ENCODE measurements at regions not wholly inside any gene's neighbourhood (a gene's known extent, or its start where the extent isn't known, plus 50 kb on each side); places are given as distances from the start of the nearest gene placed in this dataset.

DNA sequence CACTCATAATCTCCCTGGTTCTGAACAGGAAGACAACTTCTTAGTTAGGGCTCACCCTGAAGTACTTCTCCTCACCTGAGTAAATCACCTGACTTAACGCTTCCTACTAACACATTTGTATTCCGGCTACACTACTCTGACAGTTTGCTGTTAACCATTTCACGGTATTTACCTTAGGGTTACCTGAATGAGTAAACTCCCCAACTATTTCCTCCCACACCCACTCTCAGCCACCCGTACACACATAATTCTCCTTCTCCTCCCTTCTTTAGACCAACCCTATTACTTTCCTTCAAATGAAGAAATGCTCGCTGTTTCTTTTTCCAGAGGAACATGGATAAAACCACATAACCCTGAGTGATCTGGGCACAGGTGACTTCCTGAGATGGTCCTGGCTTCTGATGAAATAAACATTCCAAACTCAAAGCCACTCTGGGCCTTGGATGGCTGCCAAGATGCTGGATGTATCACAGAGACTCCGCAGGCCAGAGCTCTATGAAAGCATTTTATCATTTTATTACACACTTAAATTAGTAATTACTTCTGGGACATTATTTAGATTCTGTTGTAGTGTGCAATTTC, 183.6 kb upstream of the ATP11B start:
- no peaks in the 10 kb centered on the region for H3K36me3 ChIP-seq (ENCODE audit: insufficient read depth, low read length)

DNA sequence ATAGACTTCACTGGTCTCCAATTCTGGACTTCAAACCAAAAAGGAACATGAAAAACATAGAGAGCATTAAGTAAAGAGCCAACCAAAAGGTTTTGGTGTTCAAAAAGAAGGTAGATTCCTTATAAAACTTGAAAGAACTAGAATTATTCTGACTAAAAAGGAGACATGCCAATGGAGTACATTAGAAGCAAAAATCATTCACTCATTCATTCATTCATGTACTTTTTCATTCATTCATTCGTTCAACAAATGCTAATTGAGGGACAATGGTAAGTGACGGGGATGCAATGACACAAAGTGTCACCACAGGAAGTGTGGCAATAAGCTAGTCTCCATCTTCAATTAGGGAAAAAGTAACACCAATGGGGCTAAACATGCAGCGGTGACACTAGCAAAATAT, 181.0 kb upstream of the ATP11B start:
- no peak overlapping the region for H3K4me3 ChIP-seq (ENCODE audit: low read length)
- no peak overlapping the region for H2AFZ ChIP-seq (ENCODE audit: low read depth, low read length)
- H3K36me3 ChIP-seq (ENCODE audit: insufficient read depth, low read length) = no peaks in the 10 kb centered on the region
- no peaks in the 10 kb centered on the region for H3K27me3 ChIP-seq (ENCODE audit: insufficient read depth, low read length)
- peaks cover 17% of the 10 kb centered on the region for H3K4me1 ChIP-seq (ENCODE audit: insufficient read depth, low read length)
- no peaks in the 10 kb centered on the region for H3K9me3 ChIP-seq (ENCODE audit: low read length)

More for the DNA sequence above, 183.6 kb upstream of the ATP11B start:
- Histone ChIP-seq H3K4me3 (ENCODE audit: low read length) (no peak overlapping the region), H3K4me1 (ENCODE audit: insufficient read depth, low read length) (peaks cover 2% of the 10 kb centered on the region), H2AFZ (ENCODE audit: low read depth, low read length) (no peak overlapping the region), H3K9me3 (ENCODE audit: low read length) (no peaks in the 10 kb centered on the region), H3K27me3 (ENCODE audit: insufficient read depth, low read length) (no peaks in the 10 kb centered on the region)

DNA sequence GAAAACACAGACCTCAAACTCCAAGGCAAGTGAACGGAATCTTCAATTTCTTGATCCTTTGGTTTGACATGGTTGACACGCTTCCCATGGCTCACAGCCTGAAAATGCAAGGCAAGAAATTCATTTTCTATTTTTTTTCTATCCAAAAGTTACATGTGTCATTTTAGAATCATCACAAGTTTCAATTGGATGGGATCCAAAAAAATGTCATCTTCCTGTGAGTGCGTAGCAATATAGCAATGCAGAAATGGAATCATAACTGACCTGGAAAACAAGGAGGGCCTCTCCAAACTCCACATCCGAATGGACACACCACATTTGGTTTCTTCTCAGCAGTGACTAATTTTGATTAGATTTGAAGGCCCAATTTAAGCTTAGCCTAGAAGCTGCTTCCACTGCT, 175.8 kb upstream of the ATP11B start:
- H3K27me3 ChIP-seq (ENCODE audit: insufficient read depth, low read length) = no peaks in the 10 kb centered on the region
- no peaks in the 10 kb centered on the region for H3K36me3 ChIP-seq (ENCODE audit: insufficient read depth, low read length)
- peaks cover 23% of the 10 kb centered on the region for H3K4me1 ChIP-seq (ENCODE audit: insufficient read depth, low read length)
- H2AFZ ChIP-seq (ENCODE audit: low read depth, low read length) = no peak overlapping the region
- H3K4me3 ChIP-seq (ENCODE audit: low read length) = no peak overlapping the region
- H3K9me3 ChIP-seq (ENCODE audit: low read length) = no peaks in the 10 kb centered on the region

DNA sequence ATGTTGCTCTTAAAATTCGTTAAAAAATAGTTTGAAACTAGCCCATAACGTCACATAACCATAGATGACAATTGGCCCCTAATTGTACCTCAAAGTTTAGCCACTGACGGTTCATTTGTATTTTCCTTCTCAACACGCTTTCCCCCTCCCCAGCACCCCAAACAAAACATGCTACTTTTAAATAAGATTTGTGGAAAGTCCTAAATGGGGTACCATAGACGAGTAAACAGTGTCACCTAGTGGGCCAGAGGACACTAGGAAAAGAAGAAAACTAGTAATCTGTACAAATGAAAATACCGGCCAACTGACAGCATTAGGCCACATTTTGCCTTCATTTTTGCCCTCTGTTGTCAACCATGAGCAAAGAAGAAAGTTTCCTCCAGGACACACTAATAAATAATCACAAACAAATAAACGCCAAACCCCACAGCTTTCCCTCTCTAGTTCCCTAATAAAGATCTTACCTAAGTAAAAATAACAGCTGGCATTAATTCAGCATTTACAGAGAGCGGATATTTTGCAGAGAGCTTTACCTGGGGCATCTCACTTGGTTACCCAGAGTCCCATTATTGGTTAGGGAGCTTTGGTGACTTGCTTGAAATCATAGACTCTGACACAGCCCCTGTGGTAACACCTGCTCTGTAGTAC, 175.1 kb upstream of the ATP11B start:
- H3K36me3 ChIP-seq (ENCODE audit: insufficient read depth, low read length) = no peaks in the 10 kb centered on the region
- H2AFZ ChIP-seq (ENCODE audit: low read depth, low read length) = no peak overlapping the region
- H3K4me1 ChIP-seq (ENCODE audit: insufficient read depth, low read length) = peaks cover 23% of the 10 kb centered on the region
- no peaks in the 10 kb centered on the region for H3K9me3 ChIP-seq (ENCODE audit: low read length)
- no peak overlapping the region for H3K4me3 ChIP-seq (ENCODE audit: low read length)
- no peaks in the 10 kb centered on the region for H3K27me3 ChIP-seq (ENCODE audit: insufficient read depth, low read length)

DNA sequence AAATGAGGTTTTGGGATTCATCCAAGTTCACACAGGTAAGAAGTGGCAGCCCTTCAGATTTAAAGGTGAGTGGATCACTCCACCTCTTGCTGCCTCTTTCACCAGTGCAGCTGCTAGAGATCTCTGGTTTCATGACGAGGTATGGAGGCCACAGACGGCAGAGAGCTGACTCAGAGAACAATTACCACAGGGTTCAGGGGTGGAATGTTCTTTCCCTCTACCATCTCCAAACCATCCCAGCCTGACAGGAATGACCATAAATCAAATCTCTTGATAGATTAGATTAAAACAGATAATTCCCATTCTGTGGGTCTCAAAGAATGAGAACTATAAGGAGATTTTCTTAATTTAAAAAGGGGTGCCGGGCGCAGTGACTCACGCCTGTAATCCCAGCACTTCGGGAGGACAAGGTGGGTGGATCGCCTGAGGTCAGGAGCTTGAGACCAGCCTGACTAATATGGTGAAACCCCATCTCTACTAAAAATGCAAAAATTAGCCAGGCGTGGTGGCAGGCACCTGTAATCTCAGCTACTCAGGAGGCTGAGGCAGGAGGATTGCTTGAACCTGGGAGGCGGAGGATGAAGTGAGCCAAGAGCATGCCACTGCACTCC, 174.2 kb upstream of the ATP11B start:
- H3K4me1 ChIP-seq (ENCODE audit: insufficient read depth, low read length) = peaks cover 23% of the 10 kb centered on the region
- H2AFZ ChIP-seq (ENCODE audit: low read depth, low read length) = no peak overlapping the region
- no peaks in the 10 kb centered on the region for H3K9me3 ChIP-seq (ENCODE audit: low read length)
- H3K27me3 ChIP-seq (ENCODE audit: insufficient read depth, low read length) = no peaks in the 10 kb centered on the region
- no peak overlapping the region for H3K4me3 ChIP-seq (ENCODE audit: low read length)
- no peaks in the 10 kb centered on the region for H3K36me3 ChIP-seq (ENCODE audit: insufficient read depth, low read length)

DNA sequence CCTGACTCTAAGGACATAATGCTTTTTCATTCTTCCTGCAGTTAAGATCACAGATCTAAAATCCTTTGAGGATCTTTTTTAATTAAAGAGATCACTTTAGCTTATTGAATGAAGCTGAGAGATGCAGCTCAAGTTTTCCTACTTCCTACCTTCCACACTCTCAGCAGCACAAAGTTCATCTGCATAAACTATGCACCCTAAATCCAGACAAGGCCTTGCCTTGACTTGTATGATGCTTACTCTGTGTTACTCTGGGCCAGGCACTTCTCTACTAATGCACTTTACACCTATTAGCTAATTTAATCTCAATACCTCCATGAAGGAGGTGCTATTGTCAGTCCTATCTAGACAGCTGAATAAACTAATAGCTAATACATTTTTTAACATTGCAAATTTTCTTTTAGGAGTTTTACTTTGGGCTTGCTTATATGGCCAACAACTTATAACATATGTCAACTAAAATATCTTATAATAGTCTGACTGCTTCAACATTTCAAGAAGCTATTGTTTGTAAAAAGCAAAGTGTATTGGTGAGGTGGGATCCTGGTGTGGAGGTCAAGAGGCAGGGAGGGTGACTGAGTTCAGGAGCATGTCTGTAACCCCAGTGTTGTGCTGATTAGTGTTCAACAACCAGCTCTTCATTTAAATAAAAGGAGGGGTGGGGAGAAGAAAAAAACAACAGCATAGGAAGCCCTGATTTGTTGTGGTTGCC, 172.4 kb upstream of the ATP11B start:
- Histone ChIP-seq H3K4me1 (ENCODE audit: insufficient read depth, low read length) (peaks cover 22% of the 10 kb centered on the region), H2AFZ (ENCODE audit: low read depth, low read length) (no peak overlapping the region), H3K4me3 (ENCODE audit: low read length) (no peak overlapping the region), H3K36me3 (ENCODE audit: insufficient read depth, low read length) (no peaks in the 10 kb centered on the region), H3K27me3 (ENCODE audit: insufficient read depth, low read length) (no peaks in the 10 kb centered on the region), H3K9me3 (ENCODE audit: low read length) (peaks cover 2% of the 10 kb centered on the region)

DNA sequence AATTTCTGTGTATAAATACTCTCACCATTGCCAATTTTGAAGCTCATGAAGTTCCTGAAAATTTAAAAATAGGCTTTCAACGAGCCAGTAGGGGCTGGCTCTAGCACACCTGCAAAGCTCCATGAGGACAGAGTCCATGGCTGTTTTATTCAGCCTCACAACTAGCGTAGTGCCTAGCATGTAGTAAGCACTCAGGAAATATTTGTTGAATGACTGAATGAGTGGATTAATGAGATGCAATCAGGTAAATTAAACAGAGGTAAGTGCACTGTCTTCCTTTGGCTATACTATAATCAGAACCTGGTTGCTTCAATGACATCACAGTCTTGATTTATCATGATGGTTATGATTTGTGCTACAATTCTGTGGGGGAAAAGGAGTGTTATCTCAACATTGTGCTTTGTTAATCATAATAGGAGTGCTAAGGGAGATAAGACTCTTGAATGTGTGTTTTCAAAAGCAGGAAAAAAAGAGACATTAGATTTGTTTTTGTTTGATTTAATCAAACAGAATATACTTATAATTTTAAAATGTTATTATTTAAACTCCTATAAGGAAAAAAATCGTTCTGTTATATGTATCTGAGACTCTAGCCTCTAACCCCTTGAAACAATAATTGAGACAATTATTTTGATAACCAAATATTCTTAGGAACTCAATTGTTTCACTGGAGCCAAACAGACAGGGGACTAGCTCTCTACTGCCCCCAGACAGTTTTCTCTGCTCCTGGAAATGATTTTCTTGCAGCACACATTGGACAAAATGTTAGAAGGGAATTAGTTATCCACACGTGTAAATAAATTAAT, 171.7 kb upstream of the ATP11B start:
- Histone ChIP-seq H3K9me3 (ENCODE audit: low read length) (peaks cover 2% of the 10 kb centered on the region), H3K36me3 (ENCODE audit: insufficient read depth, low read length) (no peaks in the 10 kb centered on the region), H2AFZ (ENCODE audit: low read depth, low read length) (no peak overlapping the region), H3K27me3 (ENCODE audit: insufficient read depth, low read length) (no peaks in the 10 kb centered on the region), H3K4me1 (ENCODE audit: insufficient read depth, low read length) (peaks cover 14% of the 10 kb centered on the region), H3K4me3 (ENCODE audit: low read length) (no peak overlapping the region)

DNA sequence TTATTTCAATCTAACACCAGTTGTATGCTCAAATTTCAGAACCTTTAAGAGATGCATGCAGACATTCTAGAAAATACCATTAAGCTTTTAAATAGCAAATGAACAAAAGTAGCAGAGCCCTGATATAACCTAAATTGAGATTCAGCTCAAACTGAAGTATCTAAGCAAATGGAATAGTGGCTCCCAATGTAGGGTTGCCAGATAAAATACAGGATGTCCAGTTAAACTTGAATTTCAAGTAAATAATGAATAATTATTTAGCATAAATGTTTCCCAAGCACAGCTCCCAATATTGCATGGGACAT, 171.1 kb upstream of the ATP11B start:
- H2AFZ ChIP-seq (ENCODE audit: low read depth, low read length) = no peak overlapping the region
- peaks cover 9% of the 10 kb centered on the region for H3K4me1 ChIP-seq (ENCODE audit: insufficient read depth, low read length)
- H3K36me3 ChIP-seq (ENCODE audit: insufficient read depth, low read length) = no peaks in the 10 kb centered on the region
- H3K9me3 ChIP-seq (ENCODE audit: low read length) = peaks cover 2% of the 10 kb centered on the region
- H3K4me3 ChIP-seq (ENCODE audit: low read length) = no peak overlapping the region
- H3K27me3 ChIP-seq (ENCODE audit: insufficient read depth, low read length) = no peaks in the 10 kb centered on the region

DNA sequence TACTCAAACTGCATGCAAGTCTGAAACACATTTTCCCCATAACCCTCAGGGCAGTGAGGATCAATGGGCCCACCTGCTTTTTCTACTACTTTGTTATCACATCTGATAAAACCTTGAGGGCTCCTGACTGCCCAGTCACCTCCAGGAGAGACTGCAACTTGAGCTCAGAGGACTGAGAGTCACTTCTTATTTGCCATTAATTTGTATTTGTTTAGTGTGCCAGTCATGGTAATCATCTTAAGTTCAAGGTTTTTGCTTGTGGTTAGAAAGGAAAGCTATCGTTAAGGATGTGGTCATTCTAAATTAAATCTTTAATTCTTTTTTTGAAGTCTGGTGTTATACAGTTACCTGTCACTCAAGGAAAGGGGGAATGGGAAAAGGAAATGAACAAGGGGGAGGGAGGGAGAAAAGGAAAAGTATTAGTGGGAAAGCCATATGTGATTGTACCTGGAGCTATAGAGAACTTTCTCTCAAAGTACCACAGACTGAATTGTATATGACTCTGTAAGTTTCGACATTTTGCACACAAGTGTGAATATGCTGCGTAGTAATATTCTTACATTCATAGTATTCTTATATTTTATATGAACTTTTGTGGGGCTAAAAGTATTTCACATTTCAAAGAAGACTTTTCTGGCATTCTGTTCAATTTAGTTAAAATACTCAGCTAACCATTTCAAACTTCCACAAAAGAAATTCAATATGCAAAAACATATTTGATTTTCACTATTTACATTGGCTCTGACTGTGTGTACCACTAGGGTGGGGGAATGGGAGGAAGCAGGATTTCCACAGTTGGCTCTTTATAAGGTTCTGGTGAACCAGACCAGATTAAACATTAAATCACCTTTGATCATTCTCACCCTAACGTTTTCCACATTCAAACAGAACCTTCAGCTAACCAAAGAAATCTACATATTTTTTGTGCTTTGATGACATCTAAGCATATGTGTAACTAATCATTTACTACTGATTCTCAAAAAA, 166.5 kb upstream of the ATP11B start:
- no peak overlapping the region for H2AFZ ChIP-seq (ENCODE audit: low read depth, low read length)
- no peak overlapping the region for H3K4me3 ChIP-seq (ENCODE audit: low read length)
- H3K9me3 ChIP-seq (ENCODE audit: low read length) = peaks cover 2% of the 10 kb centered on the region
- no peaks in the 10 kb centered on the region for H3K4me1 ChIP-seq (ENCODE audit: insufficient read depth, low read length)
- H3K36me3 ChIP-seq (ENCODE audit: insufficient read depth, low read length) = no peaks in the 10 kb centered on the region
- no peaks in the 10 kb centered on the region for H3K27me3 ChIP-seq (ENCODE audit: insufficient read depth, low read length)

DNA sequence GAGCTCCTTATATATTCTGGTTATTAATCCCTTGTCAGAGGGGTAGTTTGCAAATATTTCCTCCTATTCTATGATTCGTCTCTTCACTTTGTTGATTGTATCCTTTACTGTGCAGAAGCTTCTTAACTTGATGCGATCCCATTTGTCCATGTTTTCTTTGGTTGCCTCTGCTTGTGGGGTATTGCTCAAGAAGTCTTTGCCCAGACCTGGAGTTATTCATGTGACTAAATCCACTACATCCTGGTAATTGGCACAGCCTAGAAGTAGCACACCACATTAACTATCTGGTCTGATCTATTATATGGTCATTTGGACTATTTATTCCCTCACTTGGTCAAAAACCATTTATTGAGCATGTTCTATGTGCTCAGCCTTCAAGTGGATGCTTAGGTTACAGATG, 164.8 kb upstream of the ATP11B start:
- H3K9me3 ChIP-seq (ENCODE audit: low read length) = peaks cover 2% of the 10 kb centered on the region
- H3K27me3 ChIP-seq (ENCODE audit: insufficient read depth, low read length) = no peaks in the 10 kb centered on the region
- no peak overlapping the region for H3K4me3 ChIP-seq (ENCODE audit: low read length)
- H3K4me1 ChIP-seq (ENCODE audit: insufficient read depth, low read length) = no peaks in the 10 kb centered on the region
- no peaks in the 10 kb centered on the region for H3K36me3 ChIP-seq (ENCODE audit: insufficient read depth, low read length)
- H2AFZ ChIP-seq (ENCODE audit: low read depth, low read length) = no peak overlapping the region

DNA sequence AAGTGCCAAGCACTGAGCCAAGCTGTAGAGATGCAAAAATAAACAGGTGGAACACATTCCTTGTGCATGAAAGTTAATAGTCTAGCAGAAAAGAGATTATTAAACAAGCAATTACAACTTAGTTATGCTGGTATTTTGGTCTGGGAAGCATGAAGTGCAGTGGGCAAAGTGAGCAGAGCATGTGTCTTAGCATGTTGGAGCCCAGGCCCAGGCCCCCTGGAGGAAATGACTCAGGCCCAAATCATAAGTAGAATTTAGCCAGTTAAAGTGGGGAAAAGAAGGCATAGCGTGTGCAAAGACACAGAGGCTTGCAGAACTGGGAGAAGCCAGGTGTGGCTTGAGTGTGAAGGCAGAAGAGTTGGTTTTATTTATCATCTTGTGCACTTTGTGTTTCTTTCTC, 163.8 kb upstream of the ATP11B start:
- Histone ChIP-seq H3K36me3 (ENCODE audit: insufficient read depth, low read length) (no peaks in the 10 kb centered on the region), H3K4me3 (ENCODE audit: low read length) (no peak overlapping the region), H3K27me3 (ENCODE audit: insufficient read depth, low read length) (no peaks in the 10 kb centered on the region), H3K4me1 (ENCODE audit: insufficient read depth, low read length) (no peaks in the 10 kb centered on the region), H3K9me3 (ENCODE audit: low read length) (peaks cover 2% of the 10 kb centered on the region), H2AFZ (ENCODE audit: low read depth, low read length) (no peak overlapping the region)
